OCI-M2 (cell line): ENCODE measurements at regions not wholly inside any gene's neighbourhood (a gene's known extent, or its start where the extent isn't known, plus 50 kb on each side); places are given as distances from the start of the nearest gene placed in this dataset.

Source experiments
- DNase-seq: peaks from one replicate; lab custom pipeline; 2025; ENCODE audit not compliant: unreplicated experiment; lab: John Stamatoyannopoulos, UW

- DNase-seq, result no peak
Observed at GRCh38 chr18:51712821-51713220, 515.3 kb upstream of the MEX3C start.

- no peak for DNase-seq
Observed at GRCh38 chr18:51716277-51716676, 518.8 kb upstream of the MEX3C start.

- DNase-seq, result no peak
Observed at GRCh38 chr18:51721388-51721787, 523.9 kb upstream of the MEX3C start.

GRCh38 chr18:51721996-51722395 is 524.5 kb upstream of the MEX3C start:
- no peak for DNase-seq

- no peak for DNase-seq
Observed at GRCh38 chr18:51724790-51725721, 527.6 kb upstream of the MEX3C start.

- DNase-seq, result no peak
Observed at GRCh38 chr18:51726614-51727013, 529.1 kb upstream of the MEX3C start.

GRCh38 chr18:51727780-51728179 is 530.3 kb upstream of the MEX3C start:
- no peak for DNase-seq

- no peak for DNase-seq
Observed at GRCh38 chr18:51731070-51731469, 533.6 kb upstream of the MEX3C start.

- no peak for DNase-seq
Observed at GRCh38 chr18:51734576-51734975, 537.1 kb upstream of the MEX3C start.

GRCh38 chr18:51739044-51739666 is 541.7 kb upstream of the MEX3C start:
- DNase-seq, result no peak

GRCh38 chr18:51751901-51752300 is 554.4 kb upstream of the MEX3C start:
- no peak for DNase-seq

- DNase-seq, result no peak
Observed at GRCh38 chr18:51753365-51754057, 556.0 kb upstream of the MEX3C start.

- no peak for DNase-seq
Observed at GRCh38 chr18:51754566-51754965, 557.1 kb upstream of the MEX3C start.

- no peak for DNase-seq
Observed at GRCh38 chr18:51757255-51757924, 559.9 kb upstream of the MEX3C start.

GRCh38 chr18:51762373-51762772 is 564.9 kb upstream of the MEX3C start:
- no peak for DNase-seq

GRCh38 chr18:51765606-51766360 is 568.3 kb upstream of the MEX3C start:
- DNase-seq, result no peak

- no peak for DNase-seq
Observed at GRCh38 chr18:51767293-51767692, 569.8 kb upstream of the MEX3C start.

GRCh38 chr18:51778115-51778514 is 561.9 kb upstream of the DCC start:
- DNase-seq, result no peak

GRCh38 chr18:51789871-51790270 is 550.1 kb upstream of the DCC start:
- no peak for DNase-seq

- DNase-seq, result no peak
Observed at GRCh38 chr18:51801514-51801913, 538.5 kb upstream of the DCC start.
